ENCODE measurements at regions not wholly inside any gene's neighbourhood (a gene's known extent, or its start where the extent isn't known, plus 50 kb on each side); places are given as distances from the start of the nearest gene placed in this dataset.
A peak's percentile ranks its signal among the peaks of the same experiment; 100 is the strongest.

- DNase-seq (ENCODE audit: extremely low read depth, low read depth) = no peak
Observed at GRCh38 chr4:11743976-11744375, 315.3 kb upstream of the HS3ST1 start.

GRCh38 chr4:11743236-11743635, 314.5 kb upstream of the HS3ST1 start:
- DNase-seq (ENCODE audit: extremely low read depth, low read depth) = no peak

GRCh38 chr4:11741190-11741652, 312.5 kb upstream of the HS3ST1 start:
- DNase-seq (ENCODE audit: extremely low read depth, low read depth) = no peak

GRCh38 chr4:11739992-11740391, 311.3 kb upstream of the HS3ST1 start:
- DNase-seq (ENCODE audit: extremely low read depth, low read depth) = no peak

- DNase-seq (ENCODE audit: extremely low read depth, low read depth) = no peak
Observed at GRCh38 chr4:11736978-11737377, 308.3 kb upstream of the HS3ST1 start.

- no peak for DNase-seq (ENCODE audit: extremely low read depth, low read depth)
Observed at GRCh38 chr4:11735651-11736050, 307.0 kb upstream of the HS3ST1 start.

- DNase-seq (ENCODE audit: extremely low read depth, low read depth) = no peak
Observed at GRCh38 chr4:11732155-11732554, 303.5 kb upstream of the HS3ST1 start.

- DNase-seq (ENCODE audit: extremely low read depth, low read depth) = no peak
Observed at GRCh38 chr4:11730545-11730944, 301.9 kb upstream of the HS3ST1 start.

- no peak for DNase-seq (ENCODE audit: extremely low read depth, low read depth)
Observed at GRCh38 chr4:11729548-11729947, 300.9 kb upstream of the HS3ST1 start.

GRCh38 chr4:11727903-11728564, 299.3 kb upstream of the HS3ST1 start:
- no peak for DNase-seq (ENCODE audit: extremely low read depth, low read depth)

- no peak for DNase-seq (ENCODE audit: extremely low read depth, low read depth)
Observed at GRCh38 chr4:11724731-11725130, 296.0 kb upstream of the HS3ST1 start.

- DNase-seq (ENCODE audit: extremely low read depth, low read depth) = no peak
Observed at GRCh38 chr4:11722223-11722622, 293.5 kb upstream of the HS3ST1 start.

- peak; percentile 4 for DNase-seq (ENCODE audit: extremely low read depth, low read depth)
Observed at GRCh38 chr4:11720292-11720691, 291.6 kb upstream of the HS3ST1 start.

- DNase-seq (ENCODE audit: extremely low read depth, low read depth) = no peak
Observed at GRCh38 chr4:11719879-11720278, 291.2 kb upstream of the HS3ST1 start.

- no peak for DNase-seq (ENCODE audit: extremely low read depth, low read depth)
Observed at GRCh38 chr4:11715753-11716521, 287.2 kb upstream of the HS3ST1 start.

- no peak for DNase-seq (ENCODE audit: extremely low read depth, low read depth)
Observed at GRCh38 chr4:11710453-11711093, 281.9 kb upstream of the HS3ST1 start.

GRCh38 chr4:11704186-11704830, 275.6 kb upstream of the HS3ST1 start:
- DNase-seq (ENCODE audit: extremely low read depth, low read depth) = no peak

GRCh38 chr4:11702886-11703557, 274.3 kb upstream of the HS3ST1 start:
- DNase-seq (ENCODE audit: extremely low read depth, low read depth) = no peak

GRCh38 chr4:11701966-11702725, 273.5 kb upstream of the HS3ST1 start:
- no peak for DNase-seq (ENCODE audit: extremely low read depth, low read depth)

GRCh38 chr4:11700751-11701226, 272.1 kb upstream of the HS3ST1 start:
- no peak for DNase-seq (ENCODE audit: extremely low read depth, low read depth)
